Left cardiac atrium (tissue), 4 donors: ENCODE measurements at regions not wholly inside any gene's neighbourhood (a gene's known extent, or its start where the extent isn't known, plus 50 kb on each side); places are given as distances from the start of the nearest gene placed in this dataset.
"Not testable (repeated sequence)": the region's sequence is repeated elsewhere in the genome, so short reads cannot be mapped to it uniquely, and the experiment has no call there.

Source experiments
- ATAC-seq, 2 donors: fragments of 200-7000 bp; cut with Tn5 transposase; one replicate each; pipeline ENCODE4 v1.9.1; 2020; ENCODE audit warnings: mild to moderate bottlenecking in 2 of 2, moderate library complexity in 2 of 2
- DNase-seq: peaks from one replicate; pipeline ENCODE4 v3.0.0-alpha.2; 2020
- intact Hi-C, 2 donors: fragments of 100-400 bp; cut with DNase I; formaldehyde crosslinking; loops; one replicate each; pipeline versions ENCODE4 v1.14.1 to v1.15.1; 2022 to 2023
- donor health status: DM: no; HTN: yes; CAD: no.
- donor health status: DM: no; HTN: yes; CAD: no; lungs with severe emphysema.
- donor health status: DM: yes; HTN: yes; CAD: no.
- donor health status: Dilated cardiomyopathy.

- DNase-seq (no peak), ATAC-seq (peak in 1 of 2 donors; percentile 49)
- intact Hi-C loops = no loop called here
Measured at GRCh38 chr13:34357435-34358232, 539.7 kb downstream of the RFC3 start.

GRCh38 chr13:34358811-34359513 lies 541.0 kb downstream of the RFC3 start:
- no peak for DNase-seq
- peak in 1 of 2 donors; percentile 68 for ATAC-seq
- intact Hi-C loops = no loop called here

GRCh38 chr13:34360702-34361101 lies 542.8 kb downstream of the RFC3 start:
- intact Hi-C loops = no loop called here
- DNase-seq (no peak), ATAC-seq (no peak)

- intact Hi-C loops = no loop called here
- DNase-seq (no peak), ATAC-seq (no peak)
Measured at GRCh38 chr13:34361560-34361959, 543.6 kb downstream of the RFC3 start.

DNA sequence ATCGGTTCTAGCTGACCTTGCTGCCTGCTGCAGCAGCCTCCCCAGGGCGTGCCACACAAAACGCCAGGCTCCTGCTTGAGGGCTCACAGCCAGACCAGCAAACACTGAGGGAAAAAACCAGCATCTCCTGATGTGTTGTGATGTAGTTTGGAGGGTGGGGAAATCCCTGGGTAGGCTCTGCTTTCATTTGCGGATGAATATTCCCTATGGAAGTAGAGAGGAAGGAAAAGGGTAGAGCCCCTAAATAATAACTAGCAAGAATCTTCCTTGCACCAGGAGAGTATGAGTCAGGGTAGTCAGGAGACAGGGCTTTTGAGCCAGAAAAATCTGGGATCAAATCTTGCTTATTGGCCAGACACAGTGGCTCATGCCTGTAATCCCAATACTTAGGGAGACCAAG lies 545.3 kb downstream of the RFC3 start:
- no peak for DNase-seq
- no peak for ATAC-seq
- intact Hi-C loops = no loop called here

GRCh38 chr13:34364633-34365032 lies 546.7 kb downstream of the RFC3 start:
- DNase-seq (no peak), ATAC-seq (peak; percentile 46 to 53)
- intact Hi-C loops = no loop called here

- ATAC-seq = no peak
- intact Hi-C loops = no loop called here
- DNase-seq = no peak
Measured at GRCh38 chr13:34369931-34370330, 552.0 kb downstream of the RFC3 start.

- ATAC-seq (no peak), DNase-seq (no peak)
- intact Hi-C loops = no loop called here
Measured at GRCh38 chr13:34371108-34371507, 553.2 kb downstream of the RFC3 start.

- intact Hi-C loops = no loop called here
- no peak for DNase-seq
- no peak for ATAC-seq
Measured at GRCh38 chr13:34371645-34372395, 553.9 kb downstream of the RFC3 start.

DNA sequence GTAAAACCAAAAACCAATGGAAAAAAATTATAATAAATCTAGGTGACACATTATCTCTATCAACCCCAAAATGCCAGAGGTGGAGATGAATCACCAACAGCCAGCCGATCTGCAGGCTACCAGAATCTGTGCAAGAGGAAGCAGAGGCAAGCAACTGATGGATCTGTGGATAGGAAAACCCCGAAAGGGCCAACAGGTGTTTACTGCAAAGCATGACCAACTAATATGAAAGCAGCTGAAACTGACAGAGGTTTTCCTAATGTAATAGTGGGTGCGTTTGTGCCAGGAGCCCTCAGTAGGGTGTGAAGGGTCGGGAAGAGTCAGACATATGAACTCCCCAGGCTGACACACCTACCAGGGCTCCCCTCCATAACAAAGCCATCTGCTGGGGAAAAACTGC lies 554.6 kb downstream of the RFC3 start:
- DNase-seq (no peak), ATAC-seq (no peak)
- intact Hi-C loops = no loop called here

DNA sequence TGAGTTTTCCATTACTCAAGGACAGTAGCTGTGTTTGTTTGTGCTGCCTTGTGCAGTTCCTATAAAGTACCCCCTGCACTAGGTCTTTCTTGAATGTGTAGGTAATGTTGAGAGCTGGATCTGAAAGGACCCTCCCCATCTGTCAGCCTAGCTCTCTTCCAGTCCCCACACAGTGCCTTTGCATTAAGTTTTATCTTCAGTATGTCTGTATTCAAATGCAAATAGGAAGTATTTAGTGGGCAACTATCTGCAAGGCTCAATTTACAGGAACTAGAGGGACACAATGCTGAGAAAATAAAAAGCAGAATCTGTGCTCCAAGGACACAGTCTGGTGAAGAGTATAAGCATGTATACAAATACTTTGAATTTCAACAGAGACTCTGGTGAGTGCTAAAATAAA lies 558.5 kb downstream of the RFC3 start:
- intact Hi-C loops = no loop called here
- ATAC-seq (no peak), DNase-seq (no peak)

- no peak for ATAC-seq
- intact Hi-C loops = no loop called here
- DNase-seq = no peak
Measured at GRCh38 chr13:34381228-34381627, 560.8 kb upstream of the NBEA start.

- no peak for ATAC-seq
- no peak for DNase-seq
- intact Hi-C loops = no loop called here
Measured at GRCh38 chr13:34383728-34384127, 558.3 kb upstream of the NBEA start.

DNA sequence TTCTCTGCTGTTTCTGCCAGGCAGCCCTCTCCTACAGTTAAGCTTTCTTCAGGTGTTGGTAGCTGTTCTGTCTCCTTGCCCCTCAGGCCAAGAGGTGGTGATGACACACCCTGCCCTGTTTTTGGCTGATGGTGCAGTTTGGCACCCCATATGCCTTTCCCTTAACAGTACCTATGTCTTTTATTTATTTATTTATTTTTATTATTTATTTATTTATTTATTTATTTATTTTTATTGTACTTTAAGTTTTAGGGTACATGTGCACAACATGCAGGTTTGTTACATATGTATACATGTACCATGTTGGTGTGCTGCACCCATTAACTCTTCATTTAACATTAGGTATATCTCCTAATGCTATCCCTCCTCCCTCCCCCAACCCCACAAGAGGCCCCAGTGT lies 555.8 kb upstream of the NBEA start:
- DNase-seq, intact Hi-C loops, ATAC-seq: not testable (repeated sequence)

GRCh38 chr13:34391076-34391475 lies 551.0 kb upstream of the NBEA start:
- DNase-seq (no peak), ATAC-seq (no peak)
- intact Hi-C loops = no loop called here

DNA sequence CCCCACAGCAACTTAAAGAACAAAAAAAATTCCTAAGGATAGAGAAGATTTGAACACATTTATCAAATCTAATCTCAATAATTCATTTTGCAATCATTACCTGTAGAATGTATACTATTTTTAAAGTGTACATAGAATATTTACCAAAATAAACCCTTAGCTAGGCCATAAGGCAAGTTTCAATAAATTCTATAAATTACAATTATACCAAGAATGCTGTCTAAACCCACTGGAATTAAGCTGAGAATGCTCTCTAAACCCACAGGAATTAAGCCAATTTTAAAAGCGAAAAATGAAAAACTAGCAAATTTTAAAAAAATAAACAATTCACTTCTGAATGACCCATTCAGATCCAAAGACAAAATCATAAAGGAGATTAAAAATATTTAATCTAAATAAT lies 540.4 kb upstream of the NBEA start:
- intact Hi-C loops = no loop called here
- no peak for DNase-seq
- ATAC-seq = no peak

DNA sequence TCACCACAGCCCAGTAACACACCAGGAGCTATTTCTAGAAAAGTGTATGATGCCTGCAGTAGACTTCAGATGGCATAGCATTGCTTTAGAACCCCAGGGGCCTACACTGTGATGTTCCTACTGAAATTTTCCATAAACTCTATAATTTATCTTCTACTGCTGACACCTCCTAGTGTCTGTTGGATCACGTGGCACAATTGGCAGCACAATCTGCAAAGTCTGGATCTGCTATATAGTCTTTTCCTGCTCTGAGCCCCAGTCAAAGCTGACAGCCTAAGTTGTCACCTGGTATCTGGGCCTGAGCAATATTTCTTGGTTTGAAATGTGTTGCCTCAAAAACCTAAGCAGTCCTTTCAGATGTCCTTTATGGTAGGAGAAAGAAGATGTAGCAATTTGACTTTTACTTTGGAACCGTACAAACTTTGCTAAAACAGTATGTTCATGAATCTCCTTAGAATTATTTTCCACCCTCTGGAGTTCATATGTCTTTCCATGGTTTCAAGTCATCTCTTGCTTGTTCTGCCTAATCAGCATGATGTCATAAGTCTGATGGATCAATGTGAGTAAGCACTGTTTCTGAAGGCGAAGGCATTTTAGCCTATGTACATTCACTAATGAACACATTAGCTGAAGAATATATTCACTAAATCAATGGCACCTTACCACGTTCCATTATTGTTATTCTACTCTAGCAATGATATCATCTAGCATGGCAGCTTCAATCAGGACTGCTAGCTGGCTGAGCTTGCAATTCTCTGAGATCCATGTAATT lies 536.5 kb upstream of the NBEA start:
- no peak for ATAC-seq

GRCh38 chr13:34408640-34409039 lies 533.4 kb upstream of the NBEA start:
- intact Hi-C loops = no loop called here
- no peak for DNase-seq
- no peak for ATAC-seq

More for the DNA sequence above, 536.5 kb upstream of the NBEA start:
- intact Hi-C loops = no loop called here
- no peak for DNase-seq

GRCh38 chr13:34409496-34410182 lies 532.4 kb upstream of the NBEA start:
- ATAC-seq (peak in 1 of 2 donors; percentile 39), DNase-seq (no peak)
- intact Hi-C loops = no loop called here
